ENCODE measurements at regions not wholly inside any gene's neighbourhood (a gene's known extent, or its start where the extent isn't known, plus 50 kb on each side); places are given as distances from the start of the nearest gene placed in this dataset.
A peak's percentile ranks its signal among the peaks of the same experiment; 100 is the strongest.

DNA sequence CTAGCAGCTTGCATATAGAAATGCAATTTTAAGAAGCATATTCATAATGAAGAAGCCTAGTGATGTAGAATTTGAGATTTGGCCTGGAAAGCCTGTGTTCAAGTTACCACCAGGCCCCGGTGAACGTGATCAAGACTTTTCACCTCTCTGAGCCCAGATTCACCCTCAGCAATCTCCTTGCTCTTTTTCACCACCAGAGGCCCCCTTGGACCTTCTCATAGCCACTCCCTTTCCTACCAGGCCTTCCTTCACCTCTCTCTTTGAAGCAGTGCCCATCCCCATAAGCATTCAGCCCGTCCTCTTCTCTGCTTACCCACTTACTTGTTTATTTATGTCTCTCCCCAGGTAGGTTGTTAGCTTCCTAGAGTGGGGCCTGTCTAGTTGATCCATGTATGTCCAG is 1280.9 kb downstream of the AACS start:
- Histone ChIP-seq H3K27ac (no peak overlapping the region), H3K4me3 (no peak overlapping the region)

DNA sequence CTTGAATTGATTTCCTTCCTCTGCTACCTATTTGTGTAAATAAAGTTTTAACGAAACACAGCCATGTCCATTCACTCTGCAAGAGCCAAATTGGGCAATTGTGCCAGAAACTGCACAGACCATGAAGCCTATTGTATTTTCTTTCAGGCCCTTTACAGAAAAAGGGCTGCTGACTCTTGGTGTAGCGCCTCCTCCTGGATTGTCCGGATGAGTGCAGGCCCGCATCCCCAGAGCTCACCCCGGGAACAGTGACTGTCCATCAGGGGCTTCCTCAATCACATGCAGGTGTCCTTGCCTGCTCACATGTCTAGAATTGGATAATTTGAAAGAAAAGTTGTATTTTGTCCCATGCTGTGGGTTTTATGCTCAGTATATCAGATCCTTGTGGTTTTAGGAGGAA is 1282.2 kb downstream of the AACS start:
- Histone ChIP-seq H3K27ac (no peak overlapping the region), H3K4me3 (no peak overlapping the region)

DNA sequence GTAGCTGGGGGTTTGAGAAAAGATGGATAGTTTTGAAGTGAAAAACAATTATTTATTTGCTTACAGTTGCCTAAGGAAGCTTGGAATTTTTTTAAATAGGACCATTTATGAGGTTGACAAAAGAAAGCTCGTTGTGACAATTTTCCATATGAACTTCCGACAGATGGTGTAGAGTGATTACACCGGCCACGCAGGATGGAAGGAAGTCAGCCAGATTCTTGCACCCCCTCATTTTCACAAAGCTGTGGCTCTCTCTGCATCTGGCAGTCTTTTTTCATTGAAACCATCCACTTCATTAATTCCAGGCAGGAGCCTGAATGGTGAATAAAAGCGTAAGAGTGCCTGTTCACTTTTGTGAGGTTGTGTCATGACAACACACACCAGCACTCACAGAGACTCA is 1284.1 kb downstream of the AACS start:
- H3K27ac ChIP-seq = no peak overlapping the region

DNA sequence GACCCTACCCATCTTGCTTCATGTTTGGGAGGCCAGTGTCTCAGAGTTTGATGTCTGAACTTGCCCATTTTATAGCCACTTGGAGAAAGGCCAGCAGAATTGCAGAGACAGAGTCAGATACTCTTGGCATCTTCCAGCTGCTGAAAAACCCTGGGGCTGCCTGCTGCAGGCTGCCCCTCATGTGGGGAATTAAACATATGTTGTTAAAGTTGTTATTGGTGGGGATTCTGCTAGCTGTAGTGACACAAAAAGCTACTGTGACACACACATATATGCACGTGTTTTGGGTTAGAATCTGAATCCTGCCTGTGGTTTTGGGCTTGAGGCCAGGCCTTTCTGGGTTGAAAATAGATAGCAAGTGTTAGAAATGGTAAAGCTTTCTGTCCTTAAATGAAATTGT is 1288.4 kb downstream of the AACS start:
- Histone ChIP-seq H3K27ac (no peak overlapping the region), H3K4me3 (no peak overlapping the region)

More for the DNA sequence above, 1284.1 kb downstream of the AACS start:
- no peak overlapping the region for H3K4me3 ChIP-seq

DNA sequence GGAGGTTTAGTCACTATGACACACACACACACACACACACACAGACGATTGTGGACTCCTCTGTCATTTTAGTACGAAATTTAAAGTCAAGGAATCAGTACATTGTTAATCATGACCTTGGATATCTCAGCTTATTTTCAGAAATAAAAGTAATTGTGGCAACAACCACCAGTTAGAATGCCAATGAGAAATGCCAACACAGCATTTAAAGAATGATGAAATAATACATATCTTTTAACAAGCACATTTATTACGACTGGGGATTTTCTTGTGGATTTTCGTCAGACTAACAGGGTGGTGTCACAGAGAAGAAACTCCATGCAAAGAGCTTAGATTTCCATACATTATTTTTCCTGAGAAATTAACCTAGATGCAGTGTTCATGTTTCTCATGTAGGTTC is 1289.4 kb downstream of the AACS start:
- Histone ChIP-seq H3K4me3 (no peak overlapping the region), H3K27ac (no peak overlapping the region)

DNA sequence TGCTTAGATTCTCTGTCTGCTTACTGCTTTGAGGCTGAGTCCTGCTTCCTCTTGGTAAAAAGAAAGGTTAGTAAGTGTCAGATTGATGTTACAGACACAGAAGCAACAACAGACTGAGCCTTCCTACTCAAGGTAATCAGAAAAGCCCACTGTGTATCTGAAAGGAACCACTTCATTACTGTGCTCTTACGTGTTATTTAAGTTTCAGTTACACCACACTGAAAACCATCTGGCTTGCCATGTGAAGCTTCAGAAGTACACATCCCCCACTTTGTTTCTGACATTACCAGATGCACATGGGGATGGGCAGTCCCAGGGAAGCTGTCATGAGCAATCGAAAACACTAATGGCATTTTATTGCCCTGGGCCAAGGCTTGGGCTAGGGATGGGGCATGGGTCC is 1290.1 kb downstream of the AACS start:
- H3K4me3 ChIP-seq = no peak overlapping the region
- no peak overlapping the region for H3K27ac ChIP-seq

DNA sequence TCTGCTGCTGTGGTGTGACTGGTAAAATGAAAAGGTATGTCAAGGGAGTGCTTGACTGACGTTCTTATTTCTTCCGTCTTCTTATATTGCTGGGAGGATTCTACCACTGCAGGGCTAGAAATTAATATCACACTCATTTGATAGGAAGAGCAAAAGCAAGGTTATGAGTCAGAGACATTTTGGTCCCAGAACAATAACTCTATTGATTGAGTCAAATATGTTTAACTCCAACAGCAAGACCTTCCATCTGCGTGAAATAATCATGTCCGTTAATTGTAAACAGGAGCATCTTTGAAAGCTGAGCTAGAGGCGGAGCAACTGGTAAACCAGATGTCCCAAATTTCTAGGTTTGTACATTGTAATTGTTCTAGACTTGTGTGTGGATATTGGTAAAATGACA is 1293.6 kb downstream of the AACS start:
- Histone ChIP-seq H3K4me3 (no peak overlapping the region), H3K27ac (no peak overlapping the region)

DNA sequence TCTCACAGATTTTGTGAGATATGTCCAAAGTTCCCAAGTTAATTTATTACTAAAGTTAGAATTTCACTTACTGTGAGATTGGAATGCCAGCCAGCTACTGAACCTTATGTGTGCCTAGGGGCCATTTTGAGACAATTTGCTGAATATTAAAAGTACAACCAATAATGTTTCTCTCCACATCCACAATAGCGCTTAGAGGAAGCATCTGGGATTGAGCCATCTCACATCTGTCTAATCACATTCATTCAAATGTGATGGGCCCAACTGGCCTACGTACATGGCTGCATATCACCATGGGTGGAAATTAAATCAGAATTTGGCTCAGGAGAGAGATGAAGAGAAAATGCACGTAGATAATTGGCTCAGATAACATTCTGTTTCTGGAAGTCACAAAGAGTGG is 1294.0 kb downstream of the AACS start:
- Histone ChIP-seq H3K4me3 (no peak overlapping the region), H3K27ac (no peak overlapping the region)

DNA sequence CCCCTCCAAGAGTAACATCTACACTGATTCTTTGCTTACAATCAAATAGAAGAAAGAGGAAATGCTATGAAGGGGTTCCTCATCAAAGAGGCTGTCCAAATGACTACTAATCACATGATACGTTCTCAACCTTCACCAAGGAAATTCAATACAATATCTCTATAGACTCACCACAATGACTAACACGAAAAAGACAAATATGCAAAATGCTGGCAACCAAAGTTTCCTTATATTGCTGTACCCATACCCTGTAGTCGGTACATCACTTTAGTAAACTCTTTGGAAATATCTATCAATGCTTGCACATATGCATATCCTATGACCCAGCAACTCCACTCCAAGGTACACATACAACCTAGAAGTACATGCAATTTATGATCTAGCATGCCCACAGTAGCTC is 1296.6 kb downstream of the AACS start:
- H3K4me3 ChIP-seq = no peak overlapping the region
- no peak overlapping the region for H3K27ac ChIP-seq

DNA sequence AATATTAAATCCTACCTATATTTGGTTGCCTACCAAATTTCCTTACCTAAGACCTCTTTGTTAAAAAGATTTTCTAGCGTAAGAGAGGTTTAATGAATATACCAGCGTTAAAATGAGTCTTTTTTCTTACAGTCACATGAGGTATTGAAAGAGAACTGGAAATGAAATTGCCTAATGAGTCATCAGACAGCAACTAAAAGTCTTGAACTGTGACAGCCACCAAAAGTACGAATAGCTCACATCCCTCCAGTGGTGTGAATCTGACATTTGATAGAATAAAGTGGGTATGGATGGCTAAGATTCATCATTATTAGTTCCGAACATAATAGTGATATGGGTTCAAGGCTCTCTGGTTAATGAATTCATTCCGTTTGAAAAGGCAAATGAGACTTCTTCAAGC is 1297.3 kb downstream of the AACS start:
- Histone ChIP-seq H3K27ac (no peak overlapping the region), H3K4me3 (no peak overlapping the region)

DNA sequence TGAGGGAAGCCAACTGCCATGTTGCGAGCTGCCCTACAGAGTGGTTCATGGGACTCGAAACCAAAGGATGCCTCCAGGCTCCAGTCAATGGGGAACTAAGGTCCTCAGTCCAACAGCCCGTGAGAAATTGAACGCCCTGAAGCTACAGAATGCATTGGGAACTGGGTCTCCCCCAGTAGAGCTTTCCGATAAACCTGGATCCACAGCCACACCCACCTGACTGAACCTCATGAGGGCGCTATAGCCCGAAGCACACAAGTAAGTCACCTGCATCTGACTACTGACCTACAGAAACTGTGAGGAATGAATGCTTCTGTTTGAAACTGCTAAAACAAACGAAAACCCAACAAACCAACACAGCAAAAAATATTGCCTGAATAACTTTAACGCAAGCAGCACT is 1297.7 kb downstream of the AACS start:
- H3K27ac ChIP-seq = no peak overlapping the region
- no peak overlapping the region for H3K4me3 ChIP-seq

DNA sequence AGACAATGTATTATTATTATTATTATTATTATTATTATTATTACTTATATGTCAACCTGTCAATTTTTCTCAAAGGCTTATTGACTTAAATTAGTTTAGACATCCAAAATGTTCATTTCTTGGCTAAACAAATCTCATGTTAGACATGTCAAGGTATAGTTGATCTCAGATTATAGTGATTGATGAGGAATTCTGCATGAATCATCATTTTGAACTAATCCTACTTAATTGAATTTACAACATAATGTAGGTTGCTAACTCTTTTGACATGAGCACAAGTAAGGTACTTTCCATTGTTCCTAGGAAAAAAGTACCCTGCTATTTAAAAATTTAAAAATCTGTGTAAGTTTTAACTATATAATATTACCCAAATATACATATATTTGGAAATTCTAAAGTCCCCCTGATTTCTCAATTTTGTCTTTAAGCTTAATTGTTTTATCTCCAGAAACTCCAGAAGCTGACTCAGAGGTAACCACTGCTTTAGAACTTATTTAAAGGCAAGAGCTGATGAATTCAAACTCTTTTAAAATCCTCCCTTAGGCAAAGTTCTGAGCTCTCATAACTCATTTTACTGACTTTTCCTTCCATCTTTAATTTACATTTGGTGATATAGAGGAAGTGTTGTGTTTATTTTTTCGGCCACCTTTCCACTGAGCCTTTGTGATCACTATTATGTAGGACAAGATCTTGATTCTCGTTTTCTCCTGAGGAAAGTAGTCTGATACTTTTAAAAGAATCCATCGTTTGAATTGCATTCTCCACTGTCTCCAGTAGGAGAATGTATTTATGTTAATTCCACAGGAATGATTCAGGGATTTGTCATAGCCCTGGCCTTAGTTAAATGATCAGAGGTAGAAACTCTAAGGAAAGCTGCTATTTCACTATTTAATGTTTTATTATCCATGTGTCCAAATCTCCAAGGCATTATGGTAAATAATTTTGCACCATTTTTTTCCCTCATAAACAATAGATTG is 1304.5 kb downstream of the AACS start:
- Histone ChIP-seq H3K27ac (no peak overlapping the region), H3K4me3 (no peak overlapping the region)

DNA sequence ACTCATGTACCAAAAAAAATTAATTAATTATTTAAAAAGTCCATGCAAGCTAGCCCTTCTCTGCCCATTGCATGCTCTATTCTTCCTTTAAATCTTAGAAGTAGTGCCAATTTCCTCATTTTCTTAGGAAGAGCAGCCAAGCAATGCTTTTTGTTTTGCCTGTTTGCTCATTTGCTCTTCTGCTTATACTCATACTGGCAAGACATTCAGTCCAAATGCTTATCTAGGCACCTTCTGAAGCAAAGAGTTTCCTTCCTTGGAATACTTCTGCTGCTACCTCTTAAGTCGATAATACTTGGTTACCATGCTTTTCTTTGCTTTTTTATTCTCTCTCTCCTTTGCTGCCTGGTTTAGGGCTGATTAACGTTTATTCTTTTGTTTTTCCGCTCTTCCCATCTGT is 1318.3 kb downstream of the AACS start:
- no peak overlapping the region for H3K4me3 ChIP-seq
- H3K27ac ChIP-seq = no peak overlapping the region

DNA sequence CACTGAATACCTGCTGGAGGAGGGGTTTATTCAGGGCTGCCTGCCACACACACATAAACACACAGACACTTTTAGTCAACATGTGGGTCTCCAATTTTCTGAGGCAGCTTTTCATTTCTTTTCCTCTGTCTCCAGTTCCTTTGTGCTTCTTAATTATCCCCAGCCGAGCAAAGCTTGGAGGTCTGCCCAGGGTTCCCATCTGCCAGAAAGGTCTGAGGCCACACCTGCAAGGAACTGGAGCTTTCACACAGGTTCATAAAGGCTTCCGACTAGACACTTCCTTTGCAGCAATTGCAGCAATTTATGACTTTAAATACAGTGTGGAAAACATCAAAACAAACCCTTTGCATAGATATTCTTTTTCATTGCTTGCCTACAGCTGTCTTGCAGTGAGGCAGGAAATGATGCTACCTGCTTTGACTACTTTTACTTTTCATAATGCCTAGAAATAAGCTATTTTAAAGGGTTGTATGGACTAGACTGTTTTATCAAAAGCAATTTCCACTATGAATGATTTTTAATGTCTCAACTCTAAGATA is 1318.9 kb downstream of the AACS start:
- no peak overlapping the region for H3K4me3 ChIP-seq
- no peak overlapping the region for H3K27ac ChIP-seq

DNA sequence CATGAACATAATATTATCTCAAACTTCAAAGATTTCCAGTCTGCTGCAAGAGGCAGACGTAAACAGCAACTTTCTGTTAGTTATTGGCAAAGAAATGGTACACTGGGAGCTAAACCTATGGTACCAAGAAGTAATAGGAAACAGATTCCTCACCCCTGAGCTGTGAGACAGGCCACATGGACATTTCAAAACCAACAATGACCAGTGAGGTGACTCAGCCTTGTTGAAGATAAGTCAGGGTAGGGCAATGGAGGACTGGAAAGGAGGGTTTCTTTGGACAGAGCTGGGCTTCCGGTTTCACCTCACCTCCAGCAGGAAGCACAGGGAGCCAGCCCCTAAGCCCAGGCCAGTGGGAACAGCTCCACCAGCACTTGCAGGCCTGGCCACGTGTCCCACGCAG is 1320.5 kb downstream of the AACS start:
- H3K4me3 ChIP-seq = no peak overlapping the region
- no peak overlapping the region for H3K27ac ChIP-seq

DNA sequence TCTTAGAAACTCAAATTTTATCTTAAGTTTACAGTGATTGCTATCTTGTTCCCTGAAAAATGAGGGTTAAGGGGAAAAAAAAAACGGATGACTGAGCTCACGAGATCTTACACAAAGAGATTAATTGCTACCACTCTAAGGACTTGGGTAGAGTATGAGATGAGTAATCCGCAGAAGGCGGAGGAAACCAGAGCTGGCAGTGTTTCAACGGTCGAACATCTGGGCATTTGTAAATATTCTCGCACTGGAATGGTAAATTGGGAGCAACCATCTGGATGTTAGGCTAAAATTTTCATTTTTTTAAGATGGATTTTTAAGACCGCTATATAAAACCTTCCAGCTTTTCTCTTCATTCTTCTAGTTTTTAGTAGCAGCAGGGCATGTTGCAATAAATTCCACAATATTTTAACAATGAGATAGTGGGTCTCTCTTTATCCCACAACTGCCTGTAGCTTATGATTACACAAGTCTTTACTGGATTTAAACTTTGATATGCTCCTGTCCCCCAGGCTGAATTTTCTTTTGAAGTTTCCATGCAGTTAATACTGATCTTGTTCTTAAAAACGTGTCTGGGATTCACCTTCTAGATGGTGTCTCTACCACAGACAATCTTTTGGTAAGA is 1324.1 kb downstream of the AACS start:
- Histone ChIP-seq H3K27ac (peak overlapping the region in 1 of 21 experiments; percentile 13), H3K4me3 (no peak overlapping the region)

DNA sequence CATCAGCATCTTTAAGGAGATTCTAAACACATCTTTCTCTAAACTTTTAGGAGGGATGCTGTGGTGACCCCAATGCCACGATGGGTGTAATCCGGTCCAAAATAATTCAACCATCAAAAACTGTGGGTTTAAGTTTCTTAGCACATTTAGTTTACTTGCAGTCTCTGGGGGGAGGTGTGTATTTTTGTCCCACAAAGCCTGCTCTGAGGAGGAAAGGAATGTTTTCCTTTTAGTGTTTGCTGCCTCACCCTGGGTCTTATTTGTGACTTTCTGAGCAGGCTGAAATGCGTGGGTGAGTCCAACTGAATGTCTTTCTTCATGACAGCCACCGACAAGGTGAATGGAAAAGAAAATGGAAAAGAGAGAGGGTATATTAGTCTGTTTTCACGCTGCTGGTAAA is 1324.7 kb downstream of the AACS start:
- H3K27ac ChIP-seq = peak overlapping the region in 1 of 21 experiments; percentile 13
- no peak overlapping the region for H3K4me3 ChIP-seq

DNA sequence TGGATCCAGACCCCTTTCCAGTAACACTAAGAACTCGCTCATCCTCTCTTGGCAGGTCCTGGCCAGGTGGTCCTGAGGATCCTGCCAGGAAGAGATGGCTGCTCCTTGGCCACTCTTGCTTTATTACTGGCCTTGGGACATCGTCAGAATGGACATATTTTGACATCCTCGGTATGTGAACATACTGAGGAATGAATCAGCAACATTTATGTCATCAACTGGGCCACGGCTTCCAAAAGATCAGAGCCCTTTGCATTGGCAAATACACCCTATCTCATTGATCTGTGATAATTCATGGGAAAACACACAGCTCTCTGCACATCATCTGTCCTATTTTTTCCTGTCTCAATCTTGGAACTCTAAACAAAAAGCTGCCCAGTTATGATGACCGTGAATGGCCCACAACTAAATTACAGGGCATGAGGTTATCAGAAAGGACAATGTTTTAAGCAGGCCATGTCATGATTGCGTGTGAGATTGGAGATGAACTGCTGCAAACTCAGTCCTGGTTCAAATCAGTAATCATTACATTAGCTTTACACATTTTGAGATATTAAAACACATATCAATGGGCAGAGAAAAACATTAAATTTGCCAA is 1325.8 kb downstream of the AACS start:
- Histone ChIP-seq H3K27ac (no peak overlapping the region), H3K4me3 (no peak overlapping the region)

DNA sequence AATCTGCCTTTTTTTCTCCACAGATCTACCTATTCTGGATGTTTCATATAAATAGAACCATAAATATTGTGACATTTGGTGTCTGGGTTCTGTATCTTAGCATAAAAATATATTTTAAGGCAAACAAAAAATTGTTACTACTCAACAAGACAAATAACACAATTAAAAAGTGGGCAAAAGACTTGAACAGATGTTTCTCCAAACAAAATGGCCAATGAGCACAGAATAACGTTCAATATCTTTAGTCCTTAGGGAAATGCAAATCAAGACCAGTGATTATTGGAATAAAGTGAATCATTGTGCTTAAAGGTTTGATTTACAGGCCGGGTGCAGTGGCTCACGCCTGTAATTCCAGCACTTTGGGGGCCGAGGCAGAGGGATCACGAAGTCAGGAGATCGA is 1331.3 kb downstream of the AACS start:
- Histone ChIP-seq H3K4me3 (no peak overlapping the region), H3K27ac (no peak overlapping the region)

DNA sequence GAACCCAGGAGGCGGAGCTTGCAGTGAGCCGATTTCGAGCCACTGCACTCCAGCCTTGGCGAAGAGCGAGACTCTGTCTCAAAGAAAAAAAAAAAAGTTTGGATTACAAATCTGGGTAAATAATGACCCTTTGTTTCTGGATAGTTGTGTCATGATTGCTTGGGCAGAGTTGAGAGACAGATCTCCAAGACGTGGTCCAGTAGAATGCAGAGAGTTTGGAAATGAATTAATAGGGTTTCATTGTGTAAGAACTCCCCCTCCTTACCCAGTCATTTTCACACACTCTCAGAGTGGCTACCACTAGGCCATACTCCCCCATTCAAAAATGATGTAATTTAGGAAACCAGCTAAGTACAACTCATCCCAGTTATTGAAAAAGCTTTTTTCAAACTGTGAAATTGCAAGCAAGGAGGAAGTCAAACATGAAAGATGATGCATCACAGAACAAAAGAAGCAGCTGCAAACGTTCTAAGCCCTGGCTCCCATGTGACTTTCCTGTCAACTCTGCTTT is 1331.9 kb downstream of the AACS start:
- Histone ChIP-seq H3K4me3 (no peak overlapping the region), H3K27ac (no peak overlapping the region)

DNA sequence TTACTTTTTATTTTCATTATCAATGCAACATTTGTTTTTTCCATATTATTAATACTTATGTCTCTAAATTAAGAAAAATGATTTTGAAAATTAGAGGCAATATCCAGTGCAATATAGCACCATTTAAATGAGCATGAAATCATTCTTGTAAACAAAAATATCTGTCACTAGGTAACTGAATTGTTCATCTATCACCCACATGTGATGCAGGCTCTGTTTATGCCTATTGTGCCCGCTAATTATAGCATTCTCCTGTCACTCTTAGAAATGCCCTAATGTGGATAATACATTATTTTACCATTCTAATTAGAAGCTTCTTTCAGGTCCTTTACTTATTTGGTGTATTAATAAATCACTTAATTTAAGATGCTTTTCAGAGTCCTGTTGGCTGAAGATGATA is 1332.4 kb downstream of the AACS start:
- Histone ChIP-seq H3K4me3 (no peak overlapping the region), H3K27ac (no peak overlapping the region)

Measured in skin epidermis (tissue), 12 donors.